ENCODE measurements at regions not wholly inside any gene's neighbourhood (a gene's known extent, or its start where the extent isn't known, plus 50 kb on each side); places are given as distances from the start of the nearest gene placed in this dataset.

GRCh38 chr11:122215244-122215992, 99.4 kb upstream of the BLID start:
- TF ChIP-seq FOXM1 (IDR thresholded peaks at IDR 0.05; ENCODE audit: borderline replicate concordance, low read depth) (no peak), YY1 (IDR thresholded peaks at IDR 0.05; ENCODE audit: low read depth) (peak; percentile 69), RAD21 (IDR thresholded peaks at IDR 0.05; ENCODE audit: low read depth) (peak; percentile 89)

- TF ChIP-seq MAX (IDR thresholded peaks at IDR 0.05) (no peak), TEAD4 (IDR thresholded peaks at IDR 0.05) (no peak), USF1 (IDR thresholded peaks at IDR 0.05) (no peak), YY1 (IDR thresholded peaks at IDR 0.05; ENCODE audit: low read depth) (no peak), REST (IDR thresholded peaks at IDR 0.05; ENCODE audit: low read depth) (no peak), CEBPB (IDR thresholded peaks at IDR 0.05) (no peak), TCF12 (IDR thresholded peaks at IDR 0.05; ENCODE audit: low read depth) (no peak), TAF1 (IDR thresholded peaks at IDR 0.05; ENCODE audit: low read depth) (no peak), ZBTB7A (IDR thresholded peaks at IDR 0.05; ENCODE audit: low read depth) (no peak), EP300 (IDR thresholded peaks at IDR 0.05; ENCODE audit: borderline replicate concordance) (no peak), NFIC (IDR thresholded peaks at IDR 0.05) (no peak)
These were observed 98.6 kb upstream of the BLID start for GRCh38 chr11:122214567-122214966.

GRCh38 chr11:122214080-122214479, 98.1 kb upstream of the BLID start:
- no peak for TF ChIP-seq TCF12 (IDR thresholded peaks at IDR 0.05; ENCODE audit: low read depth)

GRCh38 chr11:122213171-122213570, 97.2 kb upstream of the BLID start:
- TF ChIP-seq YY1 (IDR thresholded peaks at IDR 0.05; ENCODE audit: low read depth) (no peak), REST (IDR thresholded peaks at IDR 0.05; ENCODE audit: low read depth) (peak; percentile 59)

GRCh38 chr11:122210367-122210997, 94.5 kb upstream of the BLID start:
- TF ChIP-seq MAX (IDR thresholded peaks at IDR 0.05) (no peak), TEAD4 (IDR thresholded peaks at IDR 0.05) (no peak), REST (IDR thresholded peaks at IDR 0.05; ENCODE audit: low read depth) (no peak), TAF1 (IDR thresholded peaks at IDR 0.05; ENCODE audit: low read depth) (no peak), CEBPB (IDR thresholded peaks at IDR 0.05) (no peak), EGR1 (IDR thresholded peaks at IDR 0.05) (no peak), NFIC (IDR thresholded peaks at IDR 0.05) (no peak), ZBTB7A (IDR thresholded peaks at IDR 0.05; ENCODE audit: low read depth) (no peak), USF1 (IDR thresholded peaks at IDR 0.05) (no peak)
